Thyroid gland (tissue), 4 donors: ENCODE measurements at regions not wholly inside any gene's neighbourhood (a gene's known extent, or its start where the extent isn't known, plus 50 kb on each side); places are given as distances from the start of the nearest gene placed in this dataset.

Experiments used
- CTCF ChIP-seq, 6 experiments: fragments of 200-600 bp in 3 of 6; fragments of 450-650 bp in 3 of 6; sonication (generic) in 3 of 6; IDR thresholded peaks; one replicate each; pipeline ENCODE4 v1.5.1; 2016 to 2019; ENCODE audit warnings: antibody characterized with exemption in 6 of 6, mild to moderate bottlenecking in 2 of 6, inconsistent platforms in 1 of 6, moderate library complexity in 1 of 6
- POLR2A ChIP-seq, 2 donors: fragments of 450-650 bp; IDR thresholded peaks; one replicate each; pipeline ENCODE4 v1.6.1; 2017; ENCODE audit warnings: antibody characterized with exemption in 2 of 2, mild to moderate bottlenecking in 2 of 2, moderate library complexity in 1 of 2

- TF ChIP-seq POLR2A (IDR thresholded peaks at IDR 0.05) (no peak), CTCF (IDR thresholded peaks at IDR 0.05) (no peak)
Observed at GRCh38 chr11:79902493-79902892, 461.7 kb upstream of the TENM4 start.
